HG02973 (cell line): ENCODE measurements at regions not wholly inside any gene's neighbourhood (a gene's known extent, or its start where the extent isn't known, plus 50 kb on each side); places are given as distances from the start of the nearest gene placed in this dataset.
"Not testable (repeated sequence)": the region's sequence is repeated elsewhere in the genome, so short reads cannot be mapped to it uniquely, and the experiment has no call there.

ENCODE experiments used
- ATAC-seq: cut with Tn5 transposase; IDR thresholded peaks from one replicate; pipeline ENCODE4 v1.9.1; 2021; ENCODE audit warnings: moderate library complexity; ENCODE audit not compliant: unreplicated experiment

DNA sequence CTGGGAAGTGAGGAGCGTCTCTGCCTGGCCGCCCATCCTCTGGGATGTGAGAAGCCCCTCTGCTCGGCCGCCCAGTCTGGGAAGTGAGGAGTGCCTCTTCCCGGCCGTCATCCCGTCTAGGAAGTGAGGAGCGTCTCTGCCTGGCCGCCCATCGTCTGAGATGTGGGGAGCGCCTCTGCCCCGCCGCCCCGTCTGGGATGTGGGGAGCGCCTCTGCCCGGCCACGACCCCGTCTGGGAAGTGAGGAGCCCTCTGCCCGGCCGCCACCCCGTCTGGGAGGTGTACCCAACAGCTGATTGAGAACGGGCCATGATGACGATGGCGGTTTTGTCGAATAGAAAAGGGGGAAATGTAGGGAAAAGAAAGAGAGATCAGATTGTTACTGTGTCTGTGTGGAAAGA is 173.9 kb upstream of the PRSS1 start:
- ATAC-seq, result not testable (repeated sequence)

DNA sequence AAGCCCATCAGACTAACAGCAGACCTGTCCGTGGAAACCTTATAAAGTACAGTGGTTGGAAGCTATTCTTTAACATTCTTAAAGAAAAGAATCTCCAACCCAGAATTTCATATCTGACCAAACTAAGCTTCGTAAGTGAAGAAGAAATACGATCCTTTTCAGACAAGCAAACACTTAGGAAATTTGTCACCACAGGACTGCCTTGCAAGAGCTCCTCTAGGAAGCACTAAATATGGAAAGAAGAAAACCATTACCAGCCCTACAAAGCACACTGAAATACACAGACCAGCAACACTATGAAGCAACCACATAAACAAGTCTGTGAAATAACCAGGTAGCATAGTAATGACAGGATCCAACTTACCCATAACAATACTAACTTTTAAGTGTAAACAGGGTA is 177.7 kb upstream of the PRSS1 start:
- no peak for ATAC-seq

DNA sequence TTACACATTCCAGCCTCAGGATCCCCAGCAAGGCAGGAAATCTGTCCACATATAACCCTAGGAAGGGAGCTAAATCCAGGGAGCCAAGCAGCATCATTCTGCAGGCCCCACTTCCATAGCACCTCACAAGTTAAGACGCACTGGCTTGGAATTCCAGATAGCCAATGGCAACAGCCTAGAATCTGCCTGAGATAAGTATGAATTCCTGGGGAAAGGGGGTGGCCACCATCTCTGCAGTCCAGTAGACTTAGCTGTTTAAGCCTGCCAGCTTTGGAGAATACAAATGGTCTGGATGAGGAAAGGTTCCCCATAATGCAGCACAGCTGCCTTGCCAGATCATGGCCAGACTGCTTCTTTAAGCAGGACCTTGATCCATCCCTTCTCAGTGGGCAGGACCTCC is 179.4 kb upstream of the PRSS1 start:
- ATAC-seq, result no peak

DNA sequence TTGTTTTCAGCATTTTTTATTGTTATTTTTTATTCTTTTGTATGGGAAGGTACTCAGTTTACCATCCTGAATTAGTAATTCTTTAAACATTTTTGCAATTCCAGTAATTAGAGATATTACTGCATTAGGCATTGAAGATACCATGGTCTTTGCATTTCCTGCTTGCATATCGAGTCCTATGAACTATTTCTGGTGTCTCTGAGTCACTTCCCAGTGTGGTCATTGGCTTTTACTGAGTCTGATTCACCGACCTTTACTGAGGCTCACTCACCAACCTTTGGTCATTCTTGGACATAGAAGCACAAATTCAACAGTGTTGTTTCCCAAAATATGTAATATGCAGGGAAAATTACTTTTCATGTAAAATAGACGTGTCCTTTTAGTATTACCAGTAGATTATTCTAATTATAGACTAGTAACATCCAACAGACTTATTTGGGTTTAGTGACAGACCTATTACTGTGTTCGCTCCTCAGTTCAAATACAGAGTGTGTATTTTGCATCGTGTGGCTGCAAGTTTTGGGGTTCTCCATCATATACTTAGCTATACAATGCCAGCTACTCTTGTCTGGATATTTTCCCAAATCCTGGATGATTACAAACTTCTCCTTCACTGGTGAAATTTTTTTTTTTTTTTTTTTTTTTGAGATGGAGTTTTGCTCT is 180.7 kb upstream of the PRSS1 start:
- no peak for ATAC-seq

DNA sequence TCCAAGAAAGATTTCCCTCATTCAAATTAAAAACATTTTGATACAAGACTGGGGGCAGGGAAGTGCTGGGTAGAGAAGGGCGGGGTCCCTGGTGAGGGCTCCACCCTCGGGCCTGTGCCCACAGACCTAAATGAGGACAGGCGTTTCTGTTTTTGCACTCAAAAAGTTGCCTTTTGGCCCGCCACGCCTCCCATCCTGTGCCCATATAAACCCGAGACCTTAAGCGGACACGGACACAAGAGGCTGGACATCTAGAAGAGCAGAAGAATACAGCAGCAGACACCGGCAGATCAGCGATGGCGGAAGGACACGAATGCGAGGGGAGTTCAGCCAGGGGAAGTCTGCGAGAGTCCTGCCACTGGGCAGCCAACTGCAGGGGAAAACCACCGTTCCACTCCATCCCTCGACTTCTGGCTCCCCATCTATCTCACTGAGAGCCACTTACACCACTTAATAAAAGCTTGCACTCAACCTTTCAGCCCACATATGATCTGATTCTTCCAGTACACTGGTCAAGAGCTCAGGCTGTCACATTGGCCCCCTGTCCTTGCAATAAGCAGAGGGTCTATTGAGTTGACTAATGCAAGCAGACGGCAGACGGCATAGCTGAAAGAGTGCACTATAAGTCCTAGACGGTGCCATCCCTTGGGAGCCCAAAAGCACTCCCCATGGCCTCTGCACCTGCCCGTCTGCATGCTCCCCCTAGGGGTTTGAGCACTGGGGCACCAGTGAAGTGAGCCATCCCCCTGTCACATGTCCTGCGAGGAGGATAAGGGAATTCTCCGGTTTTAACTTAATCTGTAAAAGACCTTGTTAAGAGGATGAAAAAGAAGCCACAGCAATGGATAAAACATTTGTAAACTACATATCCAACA is 181.8 kb upstream of the PRSS1 start:
- no peak for ATAC-seq

DNA sequence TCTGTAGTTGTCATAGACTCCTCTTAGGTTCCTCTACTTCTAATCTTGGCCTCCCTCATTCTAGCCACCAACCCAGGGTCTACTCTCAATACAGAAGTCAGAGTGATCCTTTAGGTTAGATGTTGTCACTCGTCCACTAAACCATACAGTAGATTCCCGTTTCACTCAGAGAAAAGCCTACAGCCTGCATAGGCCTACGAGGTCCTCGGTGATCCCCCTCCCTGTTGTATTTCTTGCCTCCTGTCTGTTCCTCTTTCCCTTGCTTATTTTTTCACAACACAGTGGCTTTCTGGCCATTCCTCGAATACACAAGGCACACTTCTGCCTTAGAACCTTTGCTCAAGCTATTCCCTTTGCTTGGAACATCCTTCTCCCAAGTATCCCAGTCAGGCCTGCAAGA is 183.0 kb upstream of the PRSS1 start:
- no peak for ATAC-seq

DNA sequence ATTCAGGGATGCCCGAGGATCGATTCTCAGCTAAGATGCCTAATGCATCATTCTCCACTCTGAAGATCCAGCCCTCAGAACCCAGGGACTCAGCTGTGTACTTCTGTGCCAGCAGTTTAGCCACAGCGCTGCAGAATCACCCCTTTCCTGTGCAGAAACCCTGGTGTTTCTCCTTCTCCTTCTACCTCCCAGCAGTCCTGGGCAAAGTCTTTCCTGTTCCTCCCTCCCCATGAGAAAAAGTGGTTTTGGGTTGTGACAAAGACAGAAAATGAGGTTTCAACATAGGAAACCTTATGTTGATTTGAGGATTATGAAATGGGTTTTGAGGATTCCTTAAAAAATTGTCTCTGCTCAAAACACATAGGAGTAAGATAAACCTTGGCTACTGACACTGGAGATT is 185.1 kb upstream of the PRSS1 start:
- ATAC-seq, result not testable (repeated sequence)

DNA sequence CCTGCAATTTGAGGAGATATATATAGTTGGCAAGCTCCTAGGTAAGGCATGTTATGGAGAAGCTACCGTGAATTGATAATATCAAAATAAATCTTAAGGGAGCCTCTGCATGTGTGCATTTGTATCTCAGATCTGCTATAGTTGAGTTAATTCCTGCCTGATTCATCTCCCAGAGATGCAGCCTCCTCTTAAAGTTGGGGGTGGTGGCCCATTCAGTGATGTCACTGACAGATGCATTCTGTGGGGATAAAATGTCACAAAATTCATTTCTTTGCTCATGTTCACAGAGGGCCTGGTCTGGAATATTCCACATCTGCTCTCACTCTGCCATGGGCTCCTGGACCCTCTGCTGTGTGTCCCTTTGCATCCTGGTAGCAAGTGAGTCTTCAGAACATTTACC is 185.8 kb upstream of the PRSS1 start:
- ATAC-seq, result no peak

DNA sequence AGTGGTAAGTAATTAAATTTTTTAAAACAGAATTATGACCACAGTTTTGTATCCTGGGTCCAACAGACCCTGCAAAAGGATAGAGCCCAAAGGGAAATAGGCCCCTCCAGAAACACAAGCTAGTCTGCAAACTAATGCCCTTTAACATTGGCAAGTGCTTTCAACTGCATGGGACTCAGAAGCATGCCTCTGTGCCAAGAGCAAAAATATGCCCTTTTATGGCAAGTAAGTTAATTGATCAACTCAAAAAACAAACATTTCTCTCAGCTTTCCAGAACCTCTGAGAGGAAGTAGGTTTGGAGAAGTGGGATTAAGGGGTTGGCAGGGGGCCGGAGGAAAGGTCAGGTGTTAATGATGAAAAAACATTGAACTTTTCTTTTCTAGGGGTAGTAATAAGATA is 186.6 kb upstream of the PRSS1 start:
- ATAC-seq, result no peak

DNA sequence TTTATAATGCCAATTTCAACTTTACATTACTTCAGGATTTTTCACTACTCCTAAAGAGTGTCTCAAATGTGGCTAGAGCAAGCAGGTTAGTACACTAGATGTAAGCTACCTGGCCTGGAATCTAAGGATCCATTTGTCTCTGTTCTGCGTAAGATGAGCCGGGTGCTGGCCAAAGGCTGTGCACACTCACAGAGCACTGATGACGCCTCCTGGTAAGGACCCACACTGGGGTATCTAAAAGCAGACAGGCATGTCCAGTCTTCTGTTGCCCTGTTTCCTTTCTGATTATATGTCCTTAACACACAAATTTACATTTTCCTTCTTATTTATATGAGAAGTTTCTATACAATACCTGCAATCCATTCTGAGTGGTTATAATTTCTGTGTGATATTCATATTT is 187.9 kb upstream of the PRSS1 start:
- not testable (repeated sequence) for ATAC-seq

DNA sequence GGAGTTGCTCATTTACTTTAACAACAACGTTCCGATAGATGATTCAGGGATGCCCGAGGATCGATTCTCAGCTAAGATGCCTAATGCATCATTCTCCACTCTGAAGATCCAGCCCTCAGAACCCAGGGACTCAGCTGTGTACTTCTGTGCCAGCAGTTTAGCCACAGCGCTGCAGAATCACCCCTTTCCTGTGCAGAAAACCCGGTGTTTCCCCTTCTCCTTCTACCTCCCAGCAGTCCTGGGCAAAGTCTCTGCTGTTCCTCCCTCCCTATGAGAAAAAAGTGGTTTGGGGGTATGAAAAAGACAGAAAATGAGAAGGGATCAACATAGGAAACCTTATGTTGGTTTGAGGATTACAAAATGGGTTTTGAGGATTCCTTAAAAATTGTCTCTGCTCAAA is 188.5 kb upstream of the PRSS1 start:
- not testable (repeated sequence) for ATAC-seq

DNA sequence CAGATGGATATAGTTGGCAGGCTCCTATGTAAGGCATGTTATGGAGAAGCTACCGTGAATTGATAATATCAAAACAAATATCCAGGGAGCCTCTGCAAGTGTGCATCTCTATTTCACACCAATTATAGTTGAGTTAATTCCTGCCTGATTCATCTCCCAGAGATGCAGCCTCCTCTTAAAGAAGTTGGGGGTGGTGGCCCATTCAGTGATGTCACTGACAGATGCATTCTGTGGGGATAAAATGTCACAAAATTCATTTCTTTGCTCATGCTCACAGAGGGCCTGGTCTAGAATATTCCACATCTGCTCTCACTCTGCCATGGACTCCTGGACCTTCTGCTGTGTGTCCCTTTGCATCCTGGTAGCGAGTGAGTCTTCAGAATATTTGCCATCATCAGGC is 189.1 kb upstream of the PRSS1 start:
- no peak for ATAC-seq

DNA sequence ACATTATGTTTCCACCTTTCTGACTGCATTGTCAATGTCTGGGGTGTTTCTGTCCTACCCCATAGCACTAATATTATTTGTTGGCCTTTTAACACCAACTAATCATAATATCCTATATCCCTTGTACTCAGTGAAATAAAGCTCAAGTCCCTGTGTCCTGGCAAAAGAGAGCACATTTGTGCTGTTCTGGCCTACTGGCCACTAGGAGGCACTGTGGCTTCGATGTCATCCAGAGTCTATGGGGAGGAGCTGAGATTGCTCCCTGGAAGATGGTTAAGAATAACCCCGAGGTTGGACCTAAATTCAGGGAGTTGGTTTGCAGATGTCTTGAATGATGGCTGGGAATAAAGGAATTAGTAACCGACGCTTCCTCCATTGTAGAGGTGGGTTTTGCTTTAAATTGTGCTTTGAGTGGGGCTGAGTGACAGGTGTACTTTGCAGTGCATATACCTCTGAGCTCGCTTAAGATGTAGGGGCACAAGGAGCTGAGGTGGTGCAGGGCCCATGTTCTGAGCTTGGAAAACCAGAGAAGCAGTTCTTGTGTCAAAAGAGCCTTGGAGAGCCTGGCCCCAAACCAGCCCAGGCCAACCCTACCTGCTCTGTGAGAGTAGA is 191.2 kb upstream of the PRSS1 start:
- peak; percentile 81 for ATAC-seq

DNA sequence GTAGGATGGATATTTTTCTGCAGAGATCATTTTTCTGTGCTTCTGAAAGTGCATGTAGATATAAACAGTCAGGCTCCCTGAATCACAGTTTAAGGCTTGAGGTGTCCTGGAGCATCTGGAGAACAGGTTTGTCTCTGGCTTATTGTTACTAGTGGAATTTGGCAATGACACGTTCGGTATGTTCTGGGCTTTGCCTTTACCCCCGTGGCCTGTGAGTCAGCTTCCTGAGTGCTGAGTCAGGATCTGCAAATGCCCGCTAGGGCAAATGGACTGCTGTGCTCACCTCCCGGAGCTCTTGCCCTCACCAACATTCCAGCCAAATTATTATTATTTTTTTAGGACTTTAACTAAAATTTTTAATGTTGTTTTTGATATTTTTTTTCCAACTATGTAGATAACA is 192.5 kb upstream of the PRSS1 start:
- ATAC-seq, result no peak

DNA sequence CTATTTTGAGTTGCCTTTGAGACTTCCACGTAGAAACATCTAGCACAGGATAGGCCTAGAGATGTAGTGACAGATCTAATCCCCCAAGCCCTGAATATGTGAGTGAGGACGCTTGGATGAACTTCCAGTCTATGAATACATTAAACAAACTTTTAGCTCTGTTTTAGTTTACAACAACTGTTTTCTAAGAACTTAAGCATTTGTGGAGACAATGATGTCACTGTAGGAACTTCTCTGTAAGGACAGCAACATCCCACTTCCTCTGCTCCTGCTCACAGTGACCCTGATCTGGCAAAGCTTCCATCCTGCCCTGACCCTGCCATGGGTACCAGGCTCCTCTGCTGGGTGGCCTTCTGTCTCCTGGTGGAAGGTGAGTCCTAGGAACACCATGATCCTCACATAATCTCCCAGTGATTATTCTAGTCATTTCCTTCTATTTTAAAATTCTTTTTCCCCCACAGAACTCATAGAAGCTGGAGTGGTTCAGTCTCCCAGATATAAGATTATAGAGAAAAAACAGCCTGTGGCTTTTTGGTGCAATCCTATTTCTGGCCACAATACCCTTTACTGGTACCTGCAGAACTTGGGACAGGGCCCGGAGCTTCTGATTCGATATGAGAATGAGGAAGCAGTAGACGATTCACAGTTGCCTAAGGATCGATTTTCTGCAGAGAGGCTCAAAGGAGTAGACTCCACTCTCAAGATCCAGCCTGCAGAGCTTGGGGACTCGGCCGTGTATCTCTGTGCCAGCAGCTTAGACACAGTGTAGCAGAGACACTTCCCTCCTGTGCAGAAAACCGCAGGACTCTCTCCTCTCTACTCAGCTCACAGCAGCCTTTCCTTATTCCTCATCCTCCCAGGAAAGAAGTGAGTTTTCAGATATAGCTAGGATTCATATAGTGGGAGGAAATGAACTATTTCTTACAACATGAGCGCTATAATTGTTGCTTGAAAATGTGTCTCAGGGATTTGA is 194.4 kb upstream of the PRSS1 start:
- ATAC-seq, result no peak

DNA sequence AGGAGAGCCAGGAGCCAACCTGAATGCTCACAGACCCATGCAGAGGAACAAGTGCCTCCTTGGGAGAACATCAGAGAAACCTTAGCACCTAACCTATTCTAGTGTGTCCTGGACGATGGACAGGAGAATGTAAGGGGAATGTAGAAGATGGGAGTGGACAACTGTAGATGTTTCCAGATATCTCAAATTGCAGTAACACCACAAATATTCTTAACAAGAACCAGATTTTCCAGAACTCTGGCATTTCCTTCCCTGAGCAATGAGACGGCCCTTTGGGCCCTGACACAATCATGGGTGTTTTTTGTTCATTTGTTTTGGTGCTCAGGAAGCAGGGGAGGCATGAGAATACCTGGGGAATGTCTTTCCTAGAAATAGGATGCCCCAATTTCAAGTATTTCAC is 196.1 kb upstream of the PRSS1 start:
- ATAC-seq, result no peak

DNA sequence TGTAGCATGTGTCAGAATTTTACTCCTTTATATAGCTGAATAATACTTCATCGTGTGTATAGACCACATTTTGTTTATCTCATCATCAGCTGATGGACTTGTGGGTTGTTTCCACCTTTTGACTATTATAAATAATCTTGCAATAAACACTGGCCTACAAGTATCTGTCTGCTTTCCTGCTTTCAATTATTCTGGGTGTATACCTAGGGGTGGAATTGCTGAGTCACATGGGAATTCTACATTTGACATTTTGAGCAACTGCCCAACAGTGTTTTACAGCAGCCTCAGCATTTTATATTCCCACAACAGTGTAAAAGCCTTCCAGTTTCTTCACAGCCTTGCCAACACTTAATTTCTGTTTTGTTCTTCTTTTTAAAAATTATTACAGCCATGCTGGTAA is 200.3 kb upstream of the PRSS1 start:
- ATAC-seq, result no peak

DNA sequence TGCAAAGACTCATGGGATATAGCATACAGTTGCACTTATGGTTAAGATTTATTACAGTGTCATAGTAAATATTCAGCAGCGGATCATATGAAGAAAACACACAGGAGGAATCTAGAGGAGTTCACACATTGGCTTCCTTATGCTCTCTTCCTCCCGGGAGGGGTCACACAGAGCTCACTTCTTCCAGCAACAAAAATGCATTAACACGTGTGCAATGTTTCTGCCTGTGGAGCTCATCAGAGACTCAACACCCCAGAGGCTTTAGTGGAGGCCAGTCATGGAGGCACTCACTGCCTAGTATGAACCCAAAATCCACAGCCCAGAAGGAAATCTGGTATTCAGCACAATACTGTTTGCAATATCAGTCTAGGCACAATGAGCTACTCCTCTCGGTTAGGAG is 202.8 kb upstream of the PRSS1 start:
- no peak for ATAC-seq

DNA sequence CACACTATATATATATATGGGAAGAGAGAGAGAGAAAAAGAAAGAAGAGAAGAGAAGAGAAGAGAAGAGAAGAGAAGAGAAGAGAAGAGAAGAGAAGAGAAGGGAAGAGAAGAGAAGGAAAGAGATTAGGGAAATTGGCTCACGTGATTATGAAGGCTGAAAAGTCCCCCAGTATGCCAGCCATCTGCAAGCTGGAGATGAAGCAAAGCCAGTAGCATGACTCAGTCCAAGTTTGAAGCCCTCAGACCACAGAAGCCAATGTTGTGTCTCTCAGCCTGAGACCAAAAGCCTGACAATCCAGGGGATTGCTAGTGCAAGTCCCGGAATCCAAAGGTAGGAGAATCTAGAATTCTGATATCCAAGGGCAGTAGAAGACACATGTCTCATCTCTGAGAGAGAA is 206.3 kb upstream of the PRSS1 start:
- no peak for ATAC-seq

DNA sequence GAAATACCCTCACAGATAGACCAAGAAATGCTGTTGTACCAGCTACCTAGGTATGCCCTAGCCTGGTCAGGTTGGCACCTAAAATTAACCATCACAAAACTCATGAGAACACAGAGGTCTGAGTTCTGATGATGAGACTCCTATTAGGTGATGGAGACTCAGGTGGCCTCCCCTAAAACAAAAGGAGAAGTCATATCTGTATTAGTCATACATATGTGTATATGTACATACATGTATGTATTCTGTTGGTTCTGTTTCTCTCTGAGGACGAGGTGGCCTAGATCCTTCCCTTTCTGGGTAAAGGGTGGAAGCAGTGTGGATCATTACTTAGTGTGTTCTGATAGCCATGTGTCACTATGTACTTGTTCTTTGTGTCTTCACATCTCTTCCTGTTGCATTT is 207.2 kb upstream of the PRSS1 start:
- ATAC-seq, result no peak

DNA sequence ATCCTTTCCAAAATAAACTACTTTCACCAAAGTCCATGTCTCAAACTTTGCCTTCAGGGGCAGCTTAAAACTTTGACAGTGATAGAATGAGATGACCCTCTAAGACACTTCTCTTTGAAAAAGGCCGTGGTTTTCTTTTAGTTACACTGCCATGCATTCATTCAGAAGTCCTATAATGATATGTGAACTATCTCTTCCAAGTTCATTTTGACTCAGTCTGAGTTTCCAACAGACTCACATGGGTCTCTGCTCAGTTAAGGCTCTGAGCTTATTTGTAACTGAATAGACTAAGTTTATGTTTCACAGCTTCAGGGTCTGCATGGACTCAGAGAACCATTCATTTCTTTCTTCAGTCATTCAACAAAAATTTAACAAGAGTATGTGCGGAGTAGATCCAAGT is 208.9 kb upstream of the PRSS1 start:
- no peak for ATAC-seq
